ENCODE measurements at regions not wholly inside any gene's neighbourhood (a gene's known extent, or its start where the extent isn't known, plus 50 kb on each side); places are given as distances from the start of the nearest gene placed in this dataset.

DNA sequence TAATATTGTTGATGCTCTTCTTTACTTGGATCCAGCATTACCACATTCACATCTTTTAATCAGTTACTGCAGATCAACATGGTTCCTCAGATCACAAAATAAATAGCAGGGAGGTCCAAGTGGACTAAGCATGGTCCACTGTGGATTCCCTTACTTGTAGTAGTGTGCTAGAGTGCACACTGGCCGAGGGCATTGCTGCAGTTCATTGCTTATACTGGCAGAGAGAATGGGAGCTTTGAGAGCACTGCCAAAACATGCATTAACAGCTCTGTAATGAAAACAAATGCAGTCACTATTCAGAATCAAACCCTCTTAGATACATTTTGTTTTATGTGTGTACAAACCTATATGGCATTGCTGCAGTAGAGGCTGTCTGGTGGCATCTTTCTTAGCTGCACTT lies 471.5 kb downstream of the CD109 start:
- TF ChIP-seq TARDBP (IDR thresholded peaks at IDR 0.05) (no peak), GTF2F1 (IDR thresholded peaks at IDR 0.05; ENCODE audit: low read depth, low read length) (no peak), ELF4 (CRISPR knock-in tag; IDR thresholded peaks at IDR 0.05) (no peak)

All from K562 (cell line).